Stimulated activated CD4-positive, alpha-beta T cell treated with anti-CD3 and anti-CD28 coated beads, Interleukin-1b, Interleukin-23, amount 100 ng/mL, for 24 hours (primary cell): ENCODE measurements at regions not wholly inside any gene's neighbourhood (a gene's known extent, or its start where the extent isn't known, plus 50 kb on each side); places are given as distances from the start of the nearest gene placed in this dataset.

Experiments used
- DNase-seq, 4 experiments: peaks; one replicate each; pipeline ENCODE4 v3.0.0-alpha.2; 2020; ENCODE audit warnings: low read depth in 4 of 4, low spot score in 1 of 4

- no peak for DNase-seq
These were observed 924.2 kb downstream of the UQCRFS1 start for GRCh38 chr19:28288572-28289264.

DNA sequence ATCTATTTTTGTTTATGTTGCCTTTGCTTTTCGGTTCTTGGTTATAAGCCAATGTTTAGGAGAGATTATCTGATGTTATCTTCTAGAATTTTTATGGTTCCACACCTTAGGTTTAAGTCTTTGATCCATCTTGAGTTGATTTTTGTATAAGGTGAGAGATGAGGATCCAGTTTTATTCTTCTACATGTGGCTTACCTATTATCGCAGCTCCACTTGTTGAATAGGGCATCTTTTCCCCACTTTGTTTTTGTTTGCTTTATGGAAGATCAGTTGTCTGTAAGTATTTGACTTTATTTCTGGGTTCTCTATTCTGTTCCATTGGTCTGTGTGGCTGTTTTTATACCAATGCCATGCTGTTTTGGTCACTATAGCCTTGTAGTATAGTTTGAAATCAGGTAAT lies 927.0 kb downstream of the UQCRFS1 start:
- no peak for DNase-seq

- DNase-seq: no peak
These were observed 927.9 kb downstream of the UQCRFS1 start for GRCh38 chr19:28285078-28285477.

- no peak for DNase-seq
These were observed 928.6 kb downstream of the UQCRFS1 start for GRCh38 chr19:28284389-28284788.

GRCh38 chr19:28283592-28283991 lies 929.4 kb downstream of the UQCRFS1 start:
- DNase-seq: no peak

GRCh38 chr19:28281676-28282075 lies 931.3 kb downstream of the UQCRFS1 start:
- DNase-seq: no peak

- DNase-seq: no peak
These were observed 948.4 kb downstream of the UQCRFS1 start for GRCh38 chr19:28264556-28264955.

GRCh38 chr19:28258829-28259228 lies 954.1 kb downstream of the UQCRFS1 start:
- DNase-seq: no peak

- DNase-seq: no peak
These were observed 955.6 kb downstream of the UQCRFS1 start for GRCh38 chr19:28257396-28257795.

GRCh38 chr19:28247243-28247642 lies 965.7 kb downstream of the UQCRFS1 start:
- DNase-seq: no peak

DNA sequence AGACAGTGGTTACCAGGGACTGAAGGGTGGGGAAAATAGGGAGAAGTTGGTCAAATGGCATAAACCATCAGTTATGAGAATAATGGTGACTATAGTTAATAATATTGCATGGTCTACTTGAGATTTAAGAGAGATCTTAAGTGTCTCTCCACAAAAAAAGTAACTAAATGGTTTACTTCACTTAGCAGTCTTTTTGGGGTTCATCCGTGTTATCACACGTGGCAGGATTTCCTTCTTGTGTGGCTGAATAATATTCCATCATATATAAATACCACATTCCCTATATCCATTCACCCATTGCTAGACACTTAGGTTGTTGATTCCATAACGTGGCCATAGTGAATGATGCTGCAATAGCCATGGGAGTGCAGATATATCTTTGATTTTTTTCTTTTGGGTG lies 967.0 kb downstream of the UQCRFS1 start:
- no peak for DNase-seq

DNA sequence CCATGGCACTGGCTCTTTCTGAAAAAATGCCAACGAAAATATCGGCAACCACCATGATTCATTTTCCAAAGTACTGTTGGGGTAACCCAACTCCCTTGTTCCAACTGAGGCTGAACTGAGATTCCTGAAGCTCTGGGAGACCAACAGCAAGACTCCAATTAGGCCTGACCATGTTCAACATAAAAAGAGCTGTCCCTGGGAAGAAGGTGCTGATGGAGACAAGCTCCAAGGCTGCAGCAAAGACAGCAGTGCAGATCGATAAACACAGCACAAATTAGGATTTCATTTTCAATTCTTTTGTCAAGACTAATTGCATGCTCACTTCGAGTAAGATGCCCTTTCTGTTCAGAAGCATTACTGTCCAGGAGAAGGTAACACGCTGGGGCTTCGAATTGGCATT lies 968.0 kb downstream of the UQCRFS1 start:
- no peak for DNase-seq

- no peak for DNase-seq
These were observed 970.5 kb downstream of the UQCRFS1 start for GRCh38 chr19:28242317-28242927.

DNA sequence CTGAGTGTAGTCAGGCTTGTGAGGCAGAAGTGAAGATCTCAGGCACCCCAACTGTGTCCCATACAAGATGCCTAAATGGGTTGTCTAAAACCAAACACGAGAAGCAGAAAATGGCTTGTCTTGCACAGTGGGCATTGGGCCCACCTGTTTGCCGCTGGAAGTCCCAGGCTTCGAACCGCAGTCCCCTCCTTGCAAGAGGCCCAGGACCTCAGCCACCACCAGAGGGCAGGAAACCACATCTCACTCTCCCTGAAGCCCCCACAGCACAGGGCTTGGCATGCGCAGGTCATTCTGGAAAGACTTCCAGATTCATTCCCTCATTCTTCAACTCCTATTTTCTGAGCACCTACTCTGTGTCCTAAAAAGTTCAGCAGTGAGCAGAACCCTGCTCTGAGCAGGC lies 973.7 kb downstream of the UQCRFS1 start:
- DNase-seq: no peak

- DNase-seq: no peak
These were observed 974.6 kb downstream of the UQCRFS1 start for GRCh38 chr19:28238270-28238820.

GRCh38 chr19:28235606-28236125 lies 977.3 kb downstream of the UQCRFS1 start:
- DNase-seq: no peak

- no peak for DNase-seq
These were observed 978.3 kb downstream of the UQCRFS1 start for GRCh38 chr19:28234637-28235036.

- DNase-seq: no peak
These were observed 984.1 kb downstream of the UQCRFS1 start for GRCh38 chr19:28228854-28229253.

GRCh38 chr19:28224441-28224840 lies 988.5 kb downstream of the UQCRFS1 start:
- no peak for DNase-seq

GRCh38 chr19:28221736-28222135 lies 991.2 kb downstream of the UQCRFS1 start:
- no peak for DNase-seq

DNA sequence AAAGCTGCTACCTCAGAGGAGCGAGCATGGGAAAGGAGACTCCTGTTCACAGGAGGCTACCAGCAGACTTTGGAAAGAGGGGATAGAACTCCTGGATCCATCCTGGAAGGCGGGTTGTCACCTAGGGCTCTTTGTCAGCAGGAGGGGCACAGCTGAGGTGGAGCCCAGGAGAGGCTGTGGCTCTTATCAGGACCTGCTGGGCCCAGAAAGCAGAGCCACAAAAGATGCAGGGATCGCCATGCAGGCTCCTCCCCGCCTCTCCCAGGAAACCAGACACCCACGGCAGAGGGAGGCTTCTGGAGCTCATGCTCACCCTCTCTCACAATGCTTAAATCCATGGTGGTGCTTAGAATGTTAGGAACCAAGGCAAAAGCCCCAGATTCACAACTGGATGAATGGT lies 994.2 kb downstream of the UQCRFS1 start:
- DNase-seq: no peak

- no peak for DNase-seq
These were observed 995.9 kb downstream of the UQCRFS1 start for GRCh38 chr19:28217022-28217421.
